GM19467 (cell line): ENCODE measurements at regions not wholly inside any gene's neighbourhood (a gene's known extent, or its start where the extent isn't known, plus 50 kb on each side); places are given as distances from the start of the nearest gene placed in this dataset.

ENCODE experiments used
- ATAC-seq: cut with Tn5 transposase; IDR thresholded peaks from one replicate; pipeline ENCODE4 v1.9.1; 2021; ENCODE audit warnings: mild to moderate bottlenecking, moderate library complexity; ENCODE audit not compliant: unreplicated experiment

DNA sequence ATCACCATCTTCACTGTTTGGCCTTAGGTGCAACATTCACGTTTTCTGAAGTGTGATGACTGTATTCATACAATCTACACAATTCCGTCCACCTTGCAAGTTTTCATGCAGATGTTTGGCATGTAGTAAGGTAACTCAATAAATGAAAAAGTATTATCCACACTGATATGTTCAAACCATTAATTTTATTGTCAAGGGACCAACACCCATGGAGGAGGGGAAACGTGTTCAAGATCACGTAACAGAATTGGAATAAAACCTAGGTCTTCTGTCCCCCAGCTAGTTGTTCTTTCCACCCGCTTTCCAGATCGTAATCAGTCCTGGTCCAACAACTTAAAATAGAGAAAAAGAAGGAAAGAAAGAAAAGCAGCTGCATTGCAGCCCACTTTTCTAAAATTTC is 560.4 kb upstream of the MCTP2 start:
- no peak for ATAC-seq

DNA sequence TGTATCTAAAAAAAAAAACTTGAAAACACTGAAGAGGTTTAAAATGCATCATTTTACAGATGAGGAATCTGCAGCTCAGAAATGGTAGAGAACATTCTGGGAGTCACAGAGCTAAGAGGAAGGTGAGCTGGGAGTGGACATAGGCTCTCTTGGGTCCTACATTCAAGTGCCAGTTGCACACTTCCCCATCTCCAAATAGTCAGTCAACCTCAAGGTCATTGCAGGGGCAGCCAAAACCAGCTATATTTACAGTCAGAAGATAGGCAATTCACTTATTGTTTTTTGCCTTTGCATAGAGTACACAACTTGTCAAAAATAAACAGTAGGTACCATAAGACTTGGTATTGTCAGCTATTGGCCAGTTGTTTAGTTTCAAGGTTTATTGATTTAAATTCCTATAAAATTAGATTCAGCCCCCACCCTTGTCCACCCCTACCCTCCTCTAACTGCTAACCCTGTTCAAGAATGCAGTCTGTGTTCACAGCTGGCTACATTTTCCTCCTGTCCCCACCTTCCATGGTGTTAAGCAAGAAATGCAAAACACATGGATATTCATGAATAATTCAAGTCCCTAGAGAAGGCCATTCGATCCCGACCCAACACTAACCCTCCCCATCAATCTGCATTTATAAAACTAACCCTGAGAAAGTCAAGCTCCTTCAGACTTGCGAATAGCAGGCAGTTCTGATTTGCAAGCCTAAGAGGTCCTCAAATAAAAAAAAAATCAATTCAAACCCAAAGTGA is 567.0 kb upstream of the MCTP2 start:
- no peak for ATAC-seq

DNA sequence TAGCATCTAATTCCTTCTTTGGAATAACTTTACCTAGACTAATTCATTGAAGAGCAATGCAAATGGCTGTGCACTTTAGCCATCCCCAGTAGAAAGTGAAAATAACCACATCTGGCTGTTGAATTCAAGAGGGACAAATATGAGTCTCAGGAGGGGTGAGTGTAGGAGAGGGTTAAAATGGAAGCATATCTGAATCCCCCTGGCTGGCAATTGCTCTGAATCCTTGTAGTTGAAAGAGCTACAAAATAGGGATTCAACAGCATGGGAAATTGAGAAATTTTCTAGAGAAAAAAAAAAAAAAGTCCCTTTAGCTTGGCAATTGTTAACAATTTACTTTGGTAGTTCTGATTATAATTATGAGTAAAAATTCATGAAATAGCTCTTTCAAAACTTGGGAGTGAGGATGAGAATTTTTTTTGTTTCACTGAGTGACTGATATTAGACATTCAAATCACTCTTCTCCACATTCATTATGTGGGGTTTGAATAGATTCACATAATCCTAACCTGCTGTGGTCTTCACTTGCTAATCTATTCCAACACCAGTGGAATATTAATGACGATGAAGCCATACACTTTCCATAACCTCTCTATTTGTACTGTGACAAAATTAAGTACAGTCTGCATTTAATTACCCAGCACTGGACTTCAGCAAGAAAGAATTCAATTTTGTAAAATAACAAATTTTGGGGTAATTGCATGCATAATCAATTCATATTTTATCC is 569.0 kb upstream of the MCTP2 start:
- ATAC-seq = no peak

DNA sequence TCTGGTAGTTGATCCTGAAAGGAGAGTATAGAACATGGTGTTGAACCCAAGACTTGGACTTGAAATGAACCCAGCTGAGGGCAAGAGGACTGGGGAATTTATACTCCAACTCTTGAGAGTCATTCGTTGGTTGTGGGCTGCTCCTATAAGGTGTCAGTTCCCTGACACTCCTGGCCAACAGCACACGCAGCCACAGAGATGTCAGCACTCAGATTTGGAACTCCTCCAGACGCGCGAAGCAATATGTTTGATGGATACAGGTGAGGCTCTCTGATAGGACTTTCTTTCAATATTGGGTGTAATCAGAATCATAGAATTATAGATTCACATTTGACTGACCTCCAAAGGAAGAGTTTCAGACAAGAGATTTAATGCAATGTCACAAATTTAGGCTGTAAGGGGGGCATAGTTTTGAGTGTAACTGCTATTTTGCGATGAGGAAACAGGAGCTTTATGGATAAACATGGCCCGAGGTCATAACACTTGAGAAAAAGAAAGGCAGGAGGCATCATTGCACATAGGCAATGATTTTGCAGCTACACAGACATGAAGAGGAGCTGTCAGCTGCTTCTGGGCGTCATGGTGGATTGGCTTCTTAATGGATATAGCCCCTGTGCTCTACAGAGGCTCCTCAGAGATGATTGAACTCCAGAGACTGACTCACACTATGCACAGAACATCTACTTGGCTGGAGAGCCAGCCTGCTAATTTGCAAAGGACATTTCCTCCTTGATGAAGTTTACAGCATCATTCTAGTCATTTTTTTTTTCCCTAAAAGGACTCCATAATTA is 569.2 kb upstream of the RGMA start:
- no peak for ATAC-seq

DNA sequence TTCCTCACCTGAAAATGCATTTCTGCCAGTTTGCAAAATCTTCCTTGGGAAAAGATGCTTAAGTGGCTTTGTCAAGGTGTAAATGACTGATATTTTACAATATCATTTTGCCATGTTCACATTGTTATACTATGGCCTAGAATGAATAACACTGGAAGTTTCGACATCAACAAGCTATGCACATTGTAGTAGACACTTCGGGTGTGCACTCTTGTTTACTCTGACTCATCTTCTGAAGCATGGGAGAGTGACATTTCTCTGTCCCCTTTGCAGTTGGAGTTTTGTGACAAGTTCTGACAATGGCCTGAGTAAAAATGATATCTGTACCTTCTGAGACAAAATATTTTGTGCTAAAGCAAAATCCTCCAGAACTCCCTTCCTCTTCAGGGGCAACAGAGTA is 567.0 kb upstream of the RGMA start:
- no peak for ATAC-seq

DNA sequence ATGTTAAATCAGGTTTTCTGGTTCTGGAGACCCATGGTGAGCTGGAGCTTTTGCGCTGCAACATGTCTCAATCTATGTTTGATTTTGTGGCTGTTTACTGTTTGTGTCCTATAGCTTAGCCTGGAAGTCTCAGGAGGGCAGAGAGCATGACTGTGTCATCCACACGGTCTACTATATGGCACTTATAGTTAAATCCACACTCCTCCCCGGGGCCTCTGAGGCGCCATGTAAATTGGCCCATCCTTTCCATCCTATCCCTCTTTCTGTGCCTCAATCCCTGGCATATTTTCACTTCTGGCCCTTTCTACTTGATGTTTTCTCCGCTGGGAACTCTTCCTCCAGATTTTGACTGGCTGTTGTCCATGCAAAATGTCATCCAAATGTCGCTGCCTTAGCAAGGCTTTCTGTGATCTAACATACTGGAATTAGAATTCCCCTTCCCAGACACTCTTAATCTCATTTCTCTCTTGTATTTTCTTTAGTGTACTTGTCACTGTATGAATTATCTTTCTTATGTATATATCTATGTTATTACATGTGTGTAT is 560.8 kb upstream of the RGMA start:
- ATAC-seq = no peak

DNA sequence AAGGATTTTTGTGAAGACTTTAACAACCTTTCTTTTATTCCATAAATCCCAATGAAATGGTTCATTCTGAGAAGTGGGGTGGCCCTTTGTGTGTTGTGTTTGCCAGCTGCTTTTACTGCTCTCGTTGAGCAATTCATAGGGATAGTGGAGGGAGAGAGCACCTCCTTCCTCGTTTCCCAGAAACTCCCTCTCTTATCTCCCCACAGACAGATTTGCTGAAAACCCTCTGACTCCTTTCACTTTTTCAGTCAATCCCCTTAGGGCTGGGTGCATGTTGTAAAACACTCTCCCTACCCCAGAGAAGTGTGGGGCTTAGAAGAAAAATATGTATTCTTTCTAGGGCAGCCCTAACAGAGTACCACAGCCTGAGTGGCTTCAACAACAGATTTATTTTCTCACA is 557.2 kb upstream of the RGMA start:
- ATAC-seq = no peak

DNA sequence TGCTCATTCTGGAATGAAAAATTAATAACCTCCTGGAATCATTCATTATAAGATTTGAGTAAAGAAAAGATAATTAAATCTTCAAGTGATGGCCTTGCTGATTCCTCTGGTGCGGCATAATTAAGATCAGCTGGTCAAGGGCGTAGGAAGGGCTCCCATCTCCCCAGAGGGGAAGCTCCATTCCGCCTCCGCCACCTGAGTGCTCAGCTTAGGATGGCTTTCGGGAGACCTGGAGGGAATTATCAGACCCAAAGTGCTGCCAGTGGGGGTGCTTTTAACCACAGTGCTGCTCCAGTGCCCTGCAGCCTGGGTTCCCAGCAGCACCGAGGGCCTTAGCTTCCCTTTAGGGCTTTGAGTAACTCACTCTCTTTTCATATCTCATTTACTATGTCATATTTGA is 556.6 kb upstream of the RGMA start:
- no peak for ATAC-seq

DNA sequence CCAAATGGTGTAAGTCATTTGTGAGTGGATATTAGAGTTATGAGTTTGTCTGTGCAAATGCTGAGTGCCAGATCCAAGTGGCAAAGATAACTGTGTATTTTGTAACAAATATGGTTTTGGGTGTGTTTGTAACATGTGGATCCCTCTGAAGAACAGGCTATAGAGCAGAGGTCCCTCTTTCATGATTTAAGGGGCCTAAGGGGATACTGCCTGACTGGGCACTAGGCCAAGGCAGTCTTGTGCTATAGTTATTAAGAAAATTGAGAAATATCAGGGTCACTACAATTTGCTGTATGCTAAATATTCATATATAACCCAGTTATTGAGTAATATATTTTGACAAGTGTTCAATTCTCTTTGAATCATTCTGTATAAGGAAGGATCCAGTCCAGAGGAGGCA is 555.6 kb upstream of the RGMA start:
- ATAC-seq = no peak

DNA sequence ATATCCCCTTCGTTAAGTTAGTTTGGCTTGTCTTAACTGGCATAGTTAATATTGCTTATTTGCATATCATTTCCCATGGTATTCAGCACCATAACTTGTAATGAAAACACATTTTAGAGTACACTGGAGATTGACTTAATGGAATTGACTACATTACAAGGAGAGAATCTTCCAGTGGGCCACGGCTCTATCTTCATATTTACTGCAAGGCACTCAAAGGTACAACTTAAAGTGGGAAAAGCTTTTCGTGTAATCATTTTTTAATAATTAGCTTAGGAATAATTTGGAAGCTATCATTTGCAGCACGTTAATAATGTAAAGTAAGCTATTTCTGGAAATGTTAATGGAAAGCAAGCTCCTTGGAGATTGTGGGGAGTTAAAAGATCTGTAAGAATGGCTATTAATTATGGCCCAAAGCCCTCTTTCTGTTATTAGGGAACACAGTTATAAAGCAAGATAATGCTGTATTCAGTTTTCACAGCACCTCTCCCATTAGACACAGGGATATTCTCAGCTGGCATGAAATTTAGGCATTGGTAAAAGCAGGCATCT is 551.5 kb upstream of the RGMA start:
- no peak for ATAC-seq

DNA sequence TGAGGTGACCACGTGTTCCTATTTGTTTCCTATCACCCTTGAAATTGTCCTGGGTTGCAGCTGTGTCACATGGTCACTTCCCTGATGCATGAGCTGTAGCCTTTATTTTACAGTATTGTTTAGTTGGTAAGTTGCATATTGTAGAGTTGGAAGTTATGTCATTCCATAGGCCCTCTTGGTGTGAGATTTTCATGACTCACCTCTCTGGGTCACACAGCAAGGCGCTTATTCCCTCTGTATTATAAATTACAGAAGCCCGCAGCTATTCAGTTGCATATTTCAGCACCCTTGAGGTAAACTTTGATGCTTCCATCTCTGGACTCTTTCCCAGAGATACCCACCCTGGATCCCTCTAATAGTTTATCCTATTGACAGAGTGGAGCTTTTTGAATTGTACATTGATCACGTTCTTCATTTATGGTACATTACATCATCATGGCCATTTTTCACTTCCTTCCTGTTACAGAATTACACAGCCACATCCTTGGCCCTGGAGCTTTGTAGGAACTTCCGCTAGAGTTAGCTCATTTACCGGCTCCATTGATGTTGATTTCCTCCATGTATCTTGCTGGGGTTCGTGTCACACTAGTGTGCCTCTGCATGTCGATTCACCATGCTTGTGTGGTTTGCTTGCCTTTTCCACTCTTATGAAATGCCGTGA is 543.1 kb upstream of the RGMA start:
- ATAC-seq = no peak

DNA sequence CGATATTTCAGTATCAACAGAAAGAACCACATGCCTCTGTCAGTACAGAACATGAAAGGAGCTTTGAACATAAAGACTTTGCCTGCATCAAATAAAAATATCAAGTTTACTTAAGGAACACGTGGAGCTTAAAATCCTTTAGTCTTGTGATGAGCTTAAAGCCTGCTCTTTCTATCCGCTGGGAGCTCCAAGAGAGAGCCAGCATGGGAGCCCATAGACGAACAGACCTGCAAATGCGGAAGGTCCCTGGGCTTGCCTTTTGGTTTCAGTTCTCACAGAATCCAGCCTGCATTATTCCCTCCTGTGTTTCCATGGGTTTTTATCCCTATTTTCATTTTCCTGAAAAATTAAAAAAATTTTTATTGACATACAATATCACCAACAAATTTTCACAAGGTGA is 530.6 kb upstream of the RGMA start:
- no peak for ATAC-seq

DNA sequence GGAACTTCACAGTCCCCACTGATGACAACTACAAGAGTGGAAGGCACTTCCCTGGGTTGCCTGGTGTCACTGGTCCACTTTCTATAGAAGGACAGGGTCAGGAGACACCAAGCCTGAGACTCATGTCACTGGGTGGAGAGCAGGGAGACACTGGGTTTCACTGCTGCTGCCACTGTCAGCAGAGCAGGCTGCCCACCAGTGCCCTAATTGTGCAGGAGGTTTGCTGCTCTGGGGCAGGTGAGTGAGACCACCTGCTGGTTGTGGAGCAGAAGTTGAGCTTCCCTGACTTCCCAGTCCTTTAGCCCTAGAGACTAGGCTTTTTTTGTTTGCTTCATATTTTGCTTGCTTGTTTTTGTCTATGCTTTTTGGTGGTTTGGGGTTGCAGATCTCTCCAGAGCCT is 528.4 kb upstream of the RGMA start:
- no peak for ATAC-seq

DNA sequence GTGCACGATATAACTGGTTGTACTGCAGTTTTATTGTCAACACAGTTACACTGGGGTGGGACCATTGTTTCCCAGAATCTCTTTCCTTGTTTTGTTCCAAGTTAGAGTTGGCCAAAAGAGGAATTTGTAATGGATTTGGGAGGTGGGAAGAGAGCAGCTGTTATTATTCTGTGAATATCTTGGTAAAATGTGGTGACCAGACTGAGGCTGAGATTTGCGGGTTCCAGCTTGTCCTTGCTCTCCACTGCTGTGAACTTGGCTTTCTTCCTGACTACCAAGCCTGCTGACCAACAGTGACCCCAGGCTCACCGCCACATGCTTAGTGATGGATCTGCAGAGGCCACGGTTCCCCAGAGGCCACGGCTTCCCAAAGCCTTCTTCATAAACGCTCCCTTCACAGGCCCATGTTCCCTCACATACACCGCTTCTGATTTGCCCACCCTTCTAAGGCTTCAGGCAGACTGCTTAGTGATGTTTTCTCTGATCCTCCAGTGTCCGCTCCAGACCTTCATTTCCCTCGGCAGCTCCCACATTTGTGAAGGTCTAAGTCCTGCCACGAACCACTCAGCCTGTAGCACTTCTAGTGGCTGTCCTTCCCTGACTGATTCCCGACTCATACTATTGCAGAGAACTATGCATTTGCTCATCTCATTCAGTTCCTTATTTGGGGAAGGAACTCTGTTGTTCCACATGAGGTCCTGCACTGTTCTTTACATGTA is 525.5 kb upstream of the RGMA start:
- ATAC-seq = no peak

DNA sequence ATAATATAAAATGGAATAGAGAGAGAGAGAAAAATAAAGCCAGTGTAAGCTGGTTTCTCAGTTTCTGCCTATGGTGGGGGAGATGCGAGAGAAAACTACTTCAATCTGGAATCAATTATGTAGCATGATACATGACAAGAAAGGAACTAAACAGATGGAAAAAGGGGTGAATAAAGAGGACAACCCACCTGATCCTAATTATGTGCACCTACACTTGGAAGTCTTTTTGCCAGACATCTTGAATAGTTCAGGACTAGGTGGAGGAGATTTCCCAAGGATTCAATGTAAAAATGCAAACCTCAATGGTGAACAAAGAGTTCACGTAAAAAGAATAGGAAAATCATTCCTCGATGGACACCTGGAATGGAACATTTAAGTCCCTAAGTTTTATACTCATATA is 524.4 kb upstream of the RGMA start:
- no peak for ATAC-seq

DNA sequence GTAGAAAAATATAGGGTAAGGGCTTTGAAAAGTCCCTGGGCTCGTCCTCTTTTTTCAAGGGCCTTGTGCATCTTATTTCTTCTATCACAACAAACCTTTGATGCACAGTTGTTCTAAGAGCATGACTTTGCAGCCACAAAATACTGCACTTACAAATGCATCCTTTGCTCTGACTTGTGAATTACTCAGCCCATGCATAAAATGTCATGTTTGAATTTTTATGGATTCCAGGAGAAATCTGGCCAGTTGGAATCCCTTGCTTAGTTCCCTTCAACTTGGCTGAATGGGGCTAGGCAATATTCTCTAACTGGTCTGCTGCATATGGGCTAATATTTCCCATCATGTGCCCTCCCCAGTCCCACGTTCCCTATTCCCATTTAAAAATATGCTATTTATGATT is 523.9 kb upstream of the RGMA start:
- ATAC-seq = no peak

DNA sequence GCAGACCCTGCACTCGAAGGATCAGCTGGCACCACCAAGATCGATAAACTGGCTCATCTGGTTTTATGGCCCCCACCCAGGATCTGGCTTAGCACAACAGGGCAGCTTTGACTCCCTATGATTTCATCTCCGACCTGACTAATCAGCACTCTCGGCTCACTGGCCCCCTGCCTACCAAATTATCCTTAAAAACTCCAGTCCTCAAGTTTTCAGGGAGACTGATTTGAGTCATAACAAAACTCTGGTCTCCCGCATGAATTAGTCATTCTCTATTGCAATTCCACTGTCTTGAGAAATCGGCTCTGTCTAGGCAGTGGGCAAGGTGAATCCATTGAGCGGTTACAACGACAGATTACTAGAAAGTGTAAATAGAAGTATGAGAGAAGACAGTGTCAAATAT is 521.9 kb upstream of the RGMA start:
- no peak for ATAC-seq

DNA sequence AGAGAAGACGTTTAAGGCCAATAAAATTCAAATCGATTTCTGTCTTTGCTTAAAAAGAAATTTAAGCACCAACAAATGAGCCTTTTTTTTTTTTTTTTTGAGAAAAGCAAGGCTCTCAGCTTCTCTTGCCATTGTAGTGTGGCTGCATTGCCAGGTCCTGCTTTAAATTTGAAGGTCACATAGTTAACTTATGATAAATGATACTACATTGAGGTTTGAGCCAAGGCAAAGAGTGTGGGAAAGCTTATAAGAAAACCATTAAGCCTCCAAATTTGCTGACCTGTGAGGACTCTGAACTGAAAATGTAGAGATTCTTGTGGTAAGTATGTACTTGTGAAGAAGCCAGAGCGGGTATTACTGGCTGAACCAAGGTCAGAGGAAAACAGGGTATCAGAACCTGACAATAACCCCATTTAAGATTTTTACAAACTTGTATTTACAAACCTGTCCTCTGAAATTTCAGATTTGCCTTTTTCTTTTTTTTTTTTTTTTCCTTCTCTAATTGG is 519.7 kb upstream of the RGMA start:
- ATAC-seq = no peak

DNA sequence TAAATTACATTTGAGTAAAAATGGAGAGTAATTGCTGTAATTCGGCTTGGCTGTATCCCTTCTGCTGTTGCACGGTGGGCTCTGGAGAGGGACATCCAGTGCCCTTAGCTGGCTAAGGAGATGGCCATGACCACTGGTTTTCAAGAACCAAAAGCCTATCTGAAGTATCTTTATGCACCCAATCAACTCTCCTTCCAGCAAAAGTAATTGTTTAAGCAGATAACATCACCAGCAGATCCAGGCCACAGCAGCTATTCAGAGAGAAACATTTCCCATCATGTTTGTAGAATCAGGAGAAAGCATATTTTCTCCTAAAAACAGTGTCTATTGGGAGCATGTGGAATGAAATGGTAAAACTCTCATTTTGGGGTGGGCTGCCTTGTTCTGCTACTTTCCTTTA is 514.5 kb upstream of the RGMA start:
- no peak for ATAC-seq

DNA sequence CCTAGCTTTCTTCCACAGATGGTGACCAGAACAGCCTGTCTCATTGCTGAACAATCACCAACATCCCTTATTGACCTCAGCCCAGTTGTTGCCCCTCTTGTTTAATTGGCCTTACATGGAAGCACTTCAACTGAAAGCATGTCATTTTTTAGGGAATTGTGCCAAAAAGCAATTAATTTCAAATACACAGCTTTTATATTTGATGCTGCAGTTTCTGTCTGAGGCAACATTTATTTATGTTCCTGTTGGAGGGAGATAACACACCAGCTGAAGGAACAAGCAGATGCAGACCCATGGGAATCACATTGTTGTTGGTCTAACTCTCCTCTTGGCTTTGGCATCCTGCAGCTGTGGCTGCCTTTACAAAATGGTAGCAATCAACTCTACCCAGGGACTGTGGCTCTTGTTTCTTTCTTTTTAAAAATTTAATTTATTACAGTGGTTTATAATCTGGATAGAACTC is 498.1 kb upstream of the RGMA start:
- no peak for ATAC-seq
